ENCODE measurements at regions not wholly inside any gene's neighbourhood (a gene's known extent, or its start where the extent isn't known, plus 50 kb on each side); places are given as distances from the start of the nearest gene placed in this dataset.

- no peak overlapping the region for H3K4me3 ChIP-seq
- TF ChIP-seq CTCF (IDR thresholded peaks at IDR 0.05): no peak
- intact Hi-C loops (cut with DNase I): no loop called here
- H3K27me3 ChIP-seq: no peaks in the 10 kb centered on the region
- H3K27ac ChIP-seq: no peak overlapping the region
- H3K36me3 ChIP-seq: no peaks in the 10 kb centered on the region
- DNase-seq: no peak
- H3K4me1 ChIP-seq: no peaks in the 10 kb centered on the region
- H3K9ac ChIP-seq (ENCODE audit: low read depth in 2 of 2, low read length in 2 of 2): no peak overlapping the region
- no peaks in the 10 kb centered on the region for H3K9me3 ChIP-seq
Observed at GRCh38 chr13:40056898-40057619, 401.6 kb downstream of the COG6 start.

- H3K36me3 ChIP-seq: no peaks in the 10 kb centered on the region
- no peaks in the 10 kb centered on the region for H3K4me1 ChIP-seq
- H3K27ac ChIP-seq: no peak overlapping the region
- no peak for DNase-seq
- intact Hi-C loops (cut with DNase I): no loop called here
- H3K9me3 ChIP-seq: no peaks in the 10 kb centered on the region
- no peak for TF ChIP-seq CTCF (IDR thresholded peaks at IDR 0.05)
- H3K4me3 ChIP-seq: no peak overlapping the region
- no peak overlapping the region for H3K9ac ChIP-seq (ENCODE audit: low read depth in 2 of 2, low read length in 2 of 2)
- H3K27me3 ChIP-seq: no peaks in the 10 kb centered on the region
Observed at GRCh38 chr13:40058757-40059236, 403.3 kb downstream of the COG6 start.

- H3K36me3 ChIP-seq: no peaks in the 10 kb centered on the region
- intact Hi-C loops (cut with DNase I): no loop called here
- TF ChIP-seq CTCF (IDR thresholded peaks at IDR 0.05): no peak
- H3K4me1 ChIP-seq: no peaks in the 10 kb centered on the region
- no peaks in the 10 kb centered on the region for H3K27me3 ChIP-seq
- no peak overlapping the region for H3K9ac ChIP-seq (ENCODE audit: low read depth in 2 of 2, low read length in 2 of 2)
- no peak overlapping the region for H3K27ac ChIP-seq
- no peak overlapping the region for H3K4me3 ChIP-seq
- no peak for DNase-seq
- no peaks in the 10 kb centered on the region for H3K9me3 ChIP-seq
Observed at GRCh38 chr13:40059540-40060232, 404.2 kb downstream of the COG6 start.

- no peak for TF ChIP-seq CTCF (IDR thresholded peaks at IDR 0.05)
- Histone ChIP-seq H3K27me3 (no peaks in the 10 kb centered on the region), H3K9me3 (no peaks in the 10 kb centered on the region), H3K4me3 (no peak overlapping the region), H3K9ac (ENCODE audit: low read depth in 2 of 2, low read length in 2 of 2) (no peak overlapping the region), H3K36me3 (no peaks in the 10 kb centered on the region), H3K4me1 (no peaks in the 10 kb centered on the region), H3K27ac (no peak overlapping the region)
- intact Hi-C loops (cut with DNase I): no loop called here
- DNase-seq: no peak
Observed at GRCh38 chr13:40060296-40061007, 405.0 kb downstream of the COG6 start.

GRCh38 chr13:40061466-40062450 lies 406.3 kb downstream of the COG6 start:
- Histone ChIP-seq H3K4me1 (no peaks in the 10 kb centered on the region), H3K27ac (no peak overlapping the region)
- DNase-seq: no peak

More at GRCh38 chr13:40061466-40062450, 406.3 kb downstream of the COG6 start:
- no peaks in the 10 kb centered on the region for H3K36me3 ChIP-seq
- no peak overlapping the region for H3K4me3 ChIP-seq
- H3K9me3 ChIP-seq: no peaks in the 10 kb centered on the region
- TF ChIP-seq CTCF (IDR thresholded peaks at IDR 0.05): no peak
- H3K27me3 ChIP-seq: no peaks in the 10 kb centered on the region
- intact Hi-C loops (cut with DNase I): no loop called here
- no peak overlapping the region for H3K9ac ChIP-seq (ENCODE audit: low read depth in 2 of 2, low read length in 2 of 2)

Measured in colonic mucosa (tissue), 4 donors.